CD4-positive, alpha-beta memory T cell (primary cell): ENCODE measurements at regions not wholly inside any gene's neighbourhood (a gene's known extent, or its start where the extent isn't known, plus 50 kb on each side); places are given as distances from the start of the nearest gene placed in this dataset.
A peak's percentile ranks its signal among the peaks of the same experiment; 100 is the strongest.
"Not testable (repeated sequence)": the region's sequence is repeated elsewhere in the genome, so short reads cannot be mapped to it uniquely, and the experiment has no call there.

Experiments used
- CTCF ChIA-PET: fragments of 350-600 bp; sonication (Branson Sonifier 250); formaldehyde crosslinking; loops from one replicate; lab custom pipeline; 2021; ENCODE audit warnings: inconsistent platforms; ENCODE audit not compliant: partially characterized antibody; lab: Charles Lee
- POLR2A ChIA-PET: fragments of 350-600 bp; sonication (Branson Sonifier 250); formaldehyde crosslinking; loops from one replicate; lab custom pipeline; 2021; ENCODE audit not compliant: partially characterized antibody; lab: Charles Lee
- DNase-seq, 5 donors: peaks; one replicate each; pipeline versions ENCODE4 v3.0.0 to v3.0.0-alpha.2; 2020 to 2022; ENCODE audit warnings: mixed read lengths in 1 of 5
- H3K27ac ChIP-seq: one replicate; pipeline ENCODE4 v1.7.0; 2013; ENCODE audit warnings: low read depth, low read length
- H3K27me3 ChIP-seq: 2 replicates; pipeline ENCODE4 v1.7.0; 2013; ENCODE audit warnings: mild to moderate bottlenecking, low read length, moderate library complexity; ENCODE audit not compliant: insufficient read depth
- H3K36me3 ChIP-seq: 2 replicates; pipeline ENCODE4 v1.7.0; 2013; ENCODE audit warnings: mild to moderate bottlenecking, low read length, moderate library complexity; ENCODE audit not compliant: insufficient read depth
- H3K4me1 ChIP-seq: 2 replicates; pipeline ENCODE4 v1.7.0; 2013; ENCODE audit warnings: mild to moderate bottlenecking, low read length, moderate library complexity; ENCODE audit not compliant: insufficient read depth
- H3K4me3 ChIP-seq, 2 donors: one replicate each; pipeline ENCODE4 v1.7.0; 2013; ENCODE audit warnings: low read length in 2 of 2, mild to moderate bottlenecking in 1 of 2
- H3K9me3 ChIP-seq, 2 donors: one replicate each; pipeline ENCODE4 v1.7.0; 2013; ENCODE audit warnings: low read length in 2 of 2, control low read depth in 1 of 2; ENCODE audit not compliant: control insufficient read depth in 1 of 2
- H3K27ac Mint-ChIP-seq, 7 donors: one replicate each; pipeline ENCODE4 v1.8.0; 2020 to 2021; ENCODE audit warnings: mixed read lengths in 7 of 7, mild to moderate bottlenecking in 6 of 7, inconsistent platforms in 3 of 7, moderate library complexity in 3 of 7
- H3K27me3 Mint-ChIP-seq, 2 donors: one replicate each; pipeline ENCODE4 v1.8.0; 2020 to 2021; ENCODE audit warnings: mixed read lengths in 2 of 2
- H3K36me3 Mint-ChIP-seq, 2 donors: one replicate each; pipeline ENCODE4 v1.8.0; 2020 to 2021; ENCODE audit warnings: mixed read lengths in 2 of 2, inconsistent platforms in 1 of 2, mild to moderate bottlenecking in 1 of 2
- H3K4me1 Mint-ChIP-seq, 4 donors: one replicate each; pipeline ENCODE4 v1.8.0; 2020 to 2021; ENCODE audit warnings: mixed read lengths in 4 of 4, mild to moderate bottlenecking in 1 of 4
- H3K4me3 Mint-ChIP-seq, 8 donors: one replicate each; pipeline ENCODE4 v1.8.0; 2020 to 2021; ENCODE audit warnings: mixed read lengths in 8 of 8, mild to moderate bottlenecking in 7 of 8, moderate library complexity in 6 of 8, inconsistent platforms in 3 of 8
- H3K9me3 Mint-ChIP-seq, 8 donors: one replicate each; pipeline ENCODE4 v1.8.0; 2020 to 2021; ENCODE audit warnings: mixed read lengths in 8 of 8, mild to moderate bottlenecking in 5 of 8, inconsistent platforms in 3 of 8, moderate library complexity in 1 of 8
- intact Hi-C: fragments of 100-400 bp; cut with micrococcal nuclease; formaldehyde crosslinking; loops from one replicate; pipeline ENCODE4 v1.15.1; 2023

GRCh38 chr1:144643646-144644045 lies 51.0 kb downstream of the PPIAL4F start:
- DNase-seq = peak in 1 of 5 donors; percentile 7
- H3K27me3 Mint-ChIP-seq, H3K4me3 ChIP-seq, H3K27me3 ChIP-seq, H3K4me1 Mint-ChIP-seq, intact Hi-C loops, H3K27ac Mint-ChIP-seq, CTCF ChIA-PET, H3K4me1 ChIP-seq, H3K27ac ChIP-seq, H3K36me3 ChIP-seq, H3K4me3 Mint-ChIP-seq, H3K9me3 Mint-ChIP-seq, POLR2A ChIA-PET, H3K36me3 Mint-ChIP-seq, H3K9me3 ChIP-seq: not testable (repeated sequence)
